ENCODE measurements at regions not wholly inside any gene's neighbourhood (a gene's known extent, or its start where the extent isn't known, plus 50 kb on each side); places are given as distances from the start of the nearest gene placed in this dataset.
"Not testable (repeated sequence)": the region's sequence is repeated elsewhere in the genome, so short reads cannot be mapped to it uniquely, and the experiment has no call there.

DNA sequence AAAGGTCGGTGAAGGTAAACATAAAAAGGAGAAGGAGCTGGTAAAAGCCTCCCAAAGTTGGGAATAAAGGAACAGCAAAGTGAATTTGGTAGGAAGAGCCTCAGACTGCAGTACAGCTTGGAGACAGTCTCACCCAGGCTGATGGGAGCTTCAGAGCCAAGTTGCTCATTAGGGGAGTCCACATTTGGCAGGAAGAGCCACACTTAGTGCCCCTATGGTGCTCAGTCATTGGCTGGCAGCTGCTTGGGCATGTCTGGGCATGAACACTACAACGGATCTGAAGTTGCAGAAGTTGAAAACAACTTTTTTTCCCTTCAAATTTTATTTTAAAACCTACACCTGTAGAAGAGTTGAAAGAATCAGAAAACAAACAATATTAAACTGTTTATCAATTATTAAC, 2497.3 kb downstream of the ARAP2 start:
- DNase-seq = no peak

DNA sequence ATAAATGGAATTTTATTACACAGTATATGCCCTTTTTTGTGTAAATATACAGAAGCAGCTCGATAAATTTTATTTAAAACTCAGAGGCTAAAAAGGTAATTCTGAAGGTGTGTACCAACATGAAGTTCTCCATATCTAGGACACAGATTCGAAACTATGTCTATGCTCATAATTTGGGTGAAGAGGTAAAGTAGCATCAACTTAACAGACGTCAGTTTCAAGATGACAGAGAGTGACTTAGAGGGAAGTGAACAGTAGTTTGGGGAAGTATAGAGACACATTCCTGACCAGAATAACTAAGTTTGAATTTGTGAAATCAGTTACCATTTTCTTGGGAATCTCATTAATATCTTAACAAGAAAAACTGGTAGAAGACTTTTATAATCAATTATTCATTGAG, 2493.3 kb downstream of the ARAP2 start:
- no peak for DNase-seq

DNA sequence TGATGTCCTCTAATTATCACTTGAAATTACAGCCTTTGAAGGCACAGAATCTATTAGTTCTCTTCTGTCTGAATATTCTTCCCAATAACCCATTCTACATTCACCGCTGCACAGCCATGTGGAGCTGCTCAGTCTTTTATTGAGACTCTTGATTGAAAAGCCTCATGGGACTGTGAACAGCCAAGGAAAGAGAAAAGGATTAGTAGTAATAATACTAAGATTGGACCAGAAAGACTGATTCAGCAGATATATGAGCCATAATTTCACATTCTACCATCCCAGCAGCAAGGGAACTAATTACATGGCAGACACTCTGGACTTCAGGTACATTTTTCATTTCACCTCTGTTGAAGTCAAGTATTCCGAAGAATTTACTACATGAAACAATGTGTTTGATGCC, 2471.7 kb downstream of the ARAP2 start:
- DNase-seq = no peak

DNA sequence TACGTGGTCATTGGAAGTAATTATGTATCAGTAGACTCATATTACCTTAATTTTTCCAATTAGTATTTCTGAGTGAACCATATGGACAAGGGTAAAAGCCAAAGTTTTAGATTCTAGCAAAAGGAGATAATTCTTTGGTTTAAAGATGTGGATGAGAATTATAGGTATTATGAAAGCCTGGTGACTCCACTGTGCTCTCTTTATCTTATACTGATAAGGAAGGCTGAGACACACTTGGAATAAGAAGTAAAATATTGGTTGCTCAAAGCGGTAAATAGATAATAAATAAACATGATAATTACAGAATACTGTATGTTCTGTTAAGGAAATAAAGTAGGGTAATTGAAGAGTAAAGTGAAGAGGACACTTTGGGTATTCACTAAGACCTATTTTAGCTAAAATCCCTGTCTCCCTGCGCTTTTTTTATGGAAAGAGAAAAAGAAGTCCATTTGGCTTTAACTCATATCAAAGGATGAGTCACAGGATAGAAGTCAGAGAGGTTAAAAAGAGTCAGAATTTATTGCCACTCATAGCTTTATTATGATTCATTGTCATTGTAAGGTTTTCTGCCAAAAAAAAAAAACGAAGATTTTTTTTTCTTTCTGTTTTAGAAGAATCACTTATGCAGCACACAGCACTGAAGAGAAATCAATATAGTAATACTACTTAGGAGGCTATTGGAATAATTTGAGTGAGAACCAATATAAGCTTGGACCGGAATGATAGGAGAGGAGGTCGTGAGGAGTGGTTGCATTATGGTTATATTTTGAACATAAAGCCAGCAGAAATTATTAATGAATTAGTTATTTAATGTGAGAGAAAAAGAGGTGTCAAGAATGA, 2463.1 kb downstream of the ARAP2 start:
- DNase-seq = no peak

DNA sequence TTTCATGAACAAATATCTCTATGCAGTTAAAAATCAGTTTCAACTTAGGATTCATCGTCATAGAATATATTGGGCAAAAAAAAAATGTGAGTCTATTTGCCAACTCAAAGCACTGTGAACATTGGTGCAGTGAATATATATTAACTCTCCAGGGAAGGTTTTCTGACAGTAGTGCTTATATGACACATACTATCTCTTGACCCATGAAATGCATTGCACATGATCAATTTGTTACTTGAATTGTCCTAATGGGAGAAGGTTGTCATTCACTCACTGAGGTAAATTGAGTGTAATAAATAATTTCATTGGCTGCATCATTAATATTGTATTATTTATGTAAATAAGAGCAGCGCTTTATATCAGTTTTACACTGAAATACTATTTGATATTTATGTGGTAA, 2458.5 kb downstream of the ARAP2 start:
- no peak for DNase-seq

DNA sequence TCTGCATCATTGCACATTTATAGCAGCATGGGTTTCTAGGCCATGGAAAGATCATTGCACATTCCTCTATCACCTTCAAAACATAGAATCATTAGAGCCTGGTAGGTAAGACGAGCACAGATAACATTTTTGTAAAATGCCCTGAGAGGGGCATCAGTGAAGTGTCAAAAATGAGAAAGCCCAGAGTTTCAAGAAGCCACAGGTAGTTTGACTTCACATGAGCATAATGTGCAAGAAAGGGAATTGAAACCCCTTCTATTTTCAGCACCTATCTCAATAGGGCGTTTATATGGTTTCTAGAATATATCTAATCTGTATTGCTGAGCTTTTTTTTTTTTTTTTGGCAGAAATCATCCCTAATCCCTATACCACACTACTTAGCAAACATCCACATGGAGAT, 2441.7 kb downstream of the ARAP2 start:
- DNase-seq = no peak

DNA sequence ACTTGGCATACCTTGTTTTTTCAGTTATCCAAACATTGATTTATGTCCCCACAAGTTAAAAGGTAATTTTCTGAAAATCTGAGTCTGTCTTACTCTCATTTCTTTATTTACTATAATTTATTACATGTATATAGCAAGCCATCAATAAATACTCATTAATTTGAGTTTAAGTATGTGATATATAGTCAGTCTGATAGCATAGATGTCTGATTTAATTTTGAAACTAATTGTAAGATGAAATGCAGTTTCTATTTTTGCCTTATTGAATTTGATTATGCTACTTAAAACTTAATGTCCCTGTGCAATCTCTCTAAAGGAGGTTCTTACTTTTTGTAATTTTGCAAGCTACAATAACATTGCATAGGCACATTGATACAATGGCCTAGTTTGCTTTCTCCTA, 2418.6 kb downstream of the ARAP2 start:
- no peak for DNase-seq

DNA sequence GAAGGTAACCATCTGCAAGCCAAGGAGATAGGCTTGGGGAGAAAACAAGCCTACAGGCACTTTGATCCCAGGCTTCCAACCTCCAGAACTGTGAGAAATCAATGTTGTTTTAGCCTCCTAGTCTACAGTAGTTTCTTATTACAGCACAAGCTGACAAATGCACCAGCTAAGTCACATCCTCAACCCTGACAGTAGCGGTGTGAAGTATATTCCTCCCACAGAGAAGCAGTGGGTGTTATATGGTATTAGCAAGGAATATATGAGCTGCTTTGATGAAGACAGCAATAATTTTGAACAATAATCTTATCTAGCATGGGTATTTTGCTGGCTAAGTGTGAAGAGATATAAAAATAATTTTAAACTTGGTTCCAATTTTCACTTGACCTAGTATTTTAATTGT, 2415.0 kb downstream of the ARAP2 start:
- DNase-seq = not testable (repeated sequence)

DNA sequence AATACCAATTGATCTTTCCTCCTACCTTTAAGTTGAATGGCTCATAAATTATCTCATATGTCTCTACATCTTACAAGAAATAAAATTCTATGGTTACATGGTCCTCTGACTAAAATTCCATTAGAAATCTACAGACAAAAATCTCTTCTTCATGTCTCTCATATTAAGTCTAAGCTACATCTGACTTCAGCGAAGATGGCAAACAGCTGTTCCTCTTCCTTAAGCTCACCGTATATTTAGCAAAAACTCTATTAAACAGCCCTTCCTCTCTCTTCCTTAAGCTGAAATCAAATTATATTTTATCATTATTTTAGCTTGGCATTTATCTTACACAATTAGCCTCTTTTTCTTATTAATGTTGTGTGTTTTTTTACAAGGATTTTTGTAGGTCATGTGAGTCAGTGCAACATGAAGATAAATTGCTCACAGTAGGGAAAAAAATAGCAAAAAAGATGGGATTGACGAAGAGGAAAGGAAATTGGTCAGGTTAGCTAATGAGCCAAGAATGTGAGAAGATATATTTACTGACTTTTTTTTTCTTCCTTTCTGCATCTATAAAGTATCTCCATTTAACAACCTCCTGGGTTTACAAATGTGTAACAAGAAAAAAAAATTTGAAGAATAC, 2412.8 kb downstream of the ARAP2 start:
- DNase-seq = no peak

DNA sequence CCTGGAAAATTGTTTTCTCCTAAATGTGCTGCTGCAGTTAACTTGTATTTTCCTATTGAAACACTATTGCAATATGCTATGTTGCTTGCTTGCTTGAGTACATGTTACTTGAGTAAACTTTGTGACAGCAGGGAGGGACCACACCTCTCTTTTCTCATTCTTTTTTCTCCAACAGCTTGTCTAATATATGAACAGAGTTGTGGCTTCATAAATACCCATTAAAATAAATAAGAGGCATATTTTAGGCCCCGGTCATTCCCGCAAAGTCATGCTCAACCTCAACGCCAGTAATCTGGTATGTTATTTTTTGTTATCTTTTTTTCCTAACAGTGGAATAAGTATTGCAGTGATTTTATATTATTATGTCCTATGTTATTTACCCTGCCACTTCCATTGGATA, 2408.6 kb downstream of the ARAP2 start:
- not testable (repeated sequence) for DNase-seq

DNA sequence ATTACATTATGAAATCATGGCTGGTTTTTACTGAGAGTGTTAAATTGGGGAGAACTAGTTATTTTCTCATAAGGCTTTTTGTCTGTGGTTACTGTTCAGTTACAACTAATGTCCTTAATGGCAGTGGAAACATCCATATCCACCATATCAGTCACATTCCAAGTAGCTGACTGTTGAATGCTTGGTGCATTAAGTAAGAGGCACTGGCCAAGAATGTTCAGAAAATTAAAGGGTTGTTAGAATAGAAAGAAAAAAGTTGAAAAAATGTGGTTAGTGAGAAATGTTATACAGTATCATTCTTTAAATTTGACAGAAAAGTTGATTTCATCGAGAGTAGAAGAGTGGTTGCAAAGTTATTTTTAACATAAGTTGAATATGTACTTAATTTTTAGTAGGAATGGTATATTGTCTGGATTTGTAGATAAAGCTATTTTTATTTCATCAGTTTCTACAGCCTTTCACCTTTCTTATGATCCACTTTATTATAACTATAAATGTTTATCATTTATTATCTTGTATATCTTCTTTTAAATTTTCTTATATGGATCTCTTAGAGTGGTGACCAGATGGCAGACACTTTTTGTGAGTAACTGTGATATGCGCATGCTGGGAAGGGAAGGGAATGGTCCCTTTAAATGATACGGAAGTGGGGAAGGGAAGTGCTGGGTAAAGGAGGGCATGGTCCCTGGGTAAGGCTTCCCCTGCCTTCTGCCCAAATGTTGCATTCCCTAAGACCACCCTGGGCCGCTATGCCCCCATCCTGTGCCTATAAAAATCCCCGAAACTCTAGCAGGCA, 2407.1 kb downstream of the ARAP2 start:
- DNase-seq = no peak

DNA sequence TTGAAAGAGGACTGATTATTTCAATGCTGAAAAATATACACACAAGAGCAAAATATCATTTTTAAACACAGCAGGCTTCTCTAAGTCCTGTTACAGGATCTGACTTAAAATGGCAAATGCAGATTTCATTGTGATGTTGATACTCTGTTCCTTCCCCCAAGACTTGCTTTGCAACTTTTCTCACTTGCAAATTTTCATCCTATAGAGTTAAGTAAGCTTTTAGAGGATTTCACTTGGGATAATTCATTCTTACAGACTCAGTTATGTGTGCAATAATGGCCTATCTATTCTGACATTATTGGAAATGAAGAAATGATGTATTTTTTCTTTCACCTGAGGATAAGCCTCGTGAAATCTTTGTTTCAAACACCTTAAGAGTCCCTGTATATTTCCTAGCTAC, 2403.2 kb downstream of the ARAP2 start:
- no peak for DNase-seq

DNA sequence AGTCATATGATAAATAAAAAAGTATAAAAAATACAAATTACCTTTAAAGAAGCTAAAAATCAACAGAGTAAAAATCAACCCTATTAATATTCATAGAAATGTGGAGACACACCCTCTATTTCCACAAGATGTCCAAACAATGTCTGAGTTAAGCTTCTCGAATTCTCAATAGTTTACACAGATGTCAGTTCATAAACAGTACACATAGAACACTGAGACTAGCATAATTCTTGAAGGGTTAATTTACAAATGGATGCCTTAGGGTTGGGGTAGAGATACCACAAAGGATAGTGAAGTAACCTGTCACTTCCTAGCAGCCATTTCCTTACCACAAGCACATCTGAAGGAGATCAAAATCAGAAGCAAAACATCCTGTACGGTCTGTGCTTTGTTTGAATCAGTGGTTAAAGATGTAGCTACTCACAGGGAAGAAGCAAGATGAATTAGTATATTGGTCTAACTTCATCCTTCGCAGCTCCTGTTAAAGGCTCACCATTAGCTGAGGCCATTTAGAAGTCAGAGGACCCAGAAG, 2393.9 kb downstream of the ARAP2 start:
- no peak for DNase-seq

DNA sequence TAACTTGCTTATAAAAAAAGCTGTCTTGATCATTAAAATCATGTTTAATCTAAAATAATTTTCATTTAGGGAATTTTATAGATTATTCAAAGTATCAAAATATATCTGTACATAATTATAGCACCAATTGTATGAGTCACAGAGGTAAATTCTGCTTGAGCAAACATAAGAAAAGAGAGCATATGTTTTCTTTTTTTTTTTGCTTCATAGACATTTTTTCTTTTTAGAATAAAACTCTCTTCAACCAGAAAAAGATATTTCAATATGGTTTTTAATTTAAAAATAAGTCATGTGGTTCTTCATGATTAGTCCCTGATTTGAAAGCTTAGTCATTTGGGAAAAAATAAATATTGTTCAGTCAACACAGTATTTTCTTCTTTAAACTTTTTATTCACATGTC, 2390.6 kb downstream of the ARAP2 start:
- not testable (repeated sequence) for DNase-seq

DNA sequence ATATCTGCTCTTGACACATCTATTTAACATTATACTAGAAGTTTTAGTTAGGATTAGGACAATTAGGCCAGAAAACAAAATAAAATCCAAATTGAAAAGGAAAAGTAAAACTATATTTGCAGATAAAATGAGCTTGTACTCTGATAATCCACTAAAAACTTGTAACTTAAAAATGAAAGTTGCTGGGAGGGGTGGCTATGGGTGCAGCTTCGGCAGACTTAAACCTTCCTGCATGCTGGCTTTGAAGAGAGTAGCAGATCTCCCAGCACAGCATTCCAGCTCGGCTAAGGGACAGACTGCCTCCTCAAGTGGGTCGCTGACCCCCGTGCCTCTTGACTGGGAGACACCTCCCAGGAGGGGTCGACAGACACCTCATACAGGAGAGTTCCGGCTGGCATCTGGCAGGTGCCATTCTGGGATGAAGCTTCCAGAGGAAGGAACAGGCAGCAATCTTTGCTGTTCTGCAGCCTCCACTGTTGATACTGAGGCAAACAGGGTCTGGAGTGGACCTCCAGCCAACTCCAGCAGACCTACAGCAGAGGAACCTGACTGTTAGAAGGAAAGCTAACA, 2379.9 kb downstream of the ARAP2 start:
- no peak for DNase-seq

DNA sequence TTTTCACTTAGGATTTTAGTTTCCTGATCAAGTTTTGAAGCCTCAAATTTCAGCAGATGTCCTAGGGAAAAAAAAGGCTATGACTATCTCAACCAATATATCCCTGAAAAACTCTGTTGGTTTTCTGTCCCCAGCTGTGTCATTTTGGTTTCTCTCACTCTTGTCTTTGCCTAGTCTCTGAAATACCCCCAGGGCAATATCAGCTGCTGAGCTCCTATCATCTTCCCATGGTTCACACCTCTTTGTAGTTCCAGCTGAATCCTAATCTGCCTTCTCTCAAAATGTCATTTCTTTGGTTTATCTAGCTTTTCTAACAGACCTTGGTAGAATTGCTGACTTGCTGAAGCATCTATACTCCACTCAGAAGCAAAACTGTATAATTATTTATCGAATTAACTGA, 2370.5 kb downstream of the ARAP2 start:
- no peak for DNase-seq

DNA sequence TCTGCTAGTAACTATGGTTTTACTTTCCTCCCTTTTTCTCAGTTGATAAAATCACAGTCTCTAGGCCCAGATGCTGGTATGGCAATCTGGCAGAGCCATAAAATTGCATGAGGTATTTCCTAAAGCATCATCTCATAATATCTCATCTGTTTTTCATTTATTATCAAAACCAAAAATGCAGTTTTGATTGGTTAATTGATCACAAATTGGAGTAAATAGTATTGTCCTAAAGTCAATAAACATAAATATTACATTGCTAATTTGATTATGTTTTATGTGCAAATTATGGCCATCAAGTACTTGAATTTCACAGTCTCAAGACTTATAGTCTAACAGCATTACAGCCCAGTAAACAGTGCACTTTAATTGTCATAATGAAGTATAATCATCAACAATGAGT, 2365.6 kb downstream of the ARAP2 start:
- no peak for DNase-seq

DNA sequence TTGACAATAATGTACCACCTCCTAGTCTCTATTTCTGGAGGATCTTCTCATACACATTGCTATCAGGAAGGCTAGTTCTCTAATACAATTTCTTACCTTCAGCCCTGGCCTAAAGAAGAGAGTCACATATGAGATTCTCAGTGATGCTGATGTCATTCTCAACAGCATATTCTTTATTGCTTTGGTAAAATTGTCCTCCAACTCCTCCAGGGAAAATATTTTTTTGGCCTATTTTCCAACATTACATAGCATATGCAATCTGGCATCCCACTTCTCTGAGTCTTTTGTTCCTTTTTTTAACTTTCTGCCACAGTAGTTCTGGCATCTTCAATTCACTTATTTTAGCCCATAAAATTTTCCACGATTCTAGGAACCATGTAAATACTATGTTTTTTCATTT, 2363.1 kb downstream of the ARAP2 start:
- no peak for DNase-seq

DNA sequence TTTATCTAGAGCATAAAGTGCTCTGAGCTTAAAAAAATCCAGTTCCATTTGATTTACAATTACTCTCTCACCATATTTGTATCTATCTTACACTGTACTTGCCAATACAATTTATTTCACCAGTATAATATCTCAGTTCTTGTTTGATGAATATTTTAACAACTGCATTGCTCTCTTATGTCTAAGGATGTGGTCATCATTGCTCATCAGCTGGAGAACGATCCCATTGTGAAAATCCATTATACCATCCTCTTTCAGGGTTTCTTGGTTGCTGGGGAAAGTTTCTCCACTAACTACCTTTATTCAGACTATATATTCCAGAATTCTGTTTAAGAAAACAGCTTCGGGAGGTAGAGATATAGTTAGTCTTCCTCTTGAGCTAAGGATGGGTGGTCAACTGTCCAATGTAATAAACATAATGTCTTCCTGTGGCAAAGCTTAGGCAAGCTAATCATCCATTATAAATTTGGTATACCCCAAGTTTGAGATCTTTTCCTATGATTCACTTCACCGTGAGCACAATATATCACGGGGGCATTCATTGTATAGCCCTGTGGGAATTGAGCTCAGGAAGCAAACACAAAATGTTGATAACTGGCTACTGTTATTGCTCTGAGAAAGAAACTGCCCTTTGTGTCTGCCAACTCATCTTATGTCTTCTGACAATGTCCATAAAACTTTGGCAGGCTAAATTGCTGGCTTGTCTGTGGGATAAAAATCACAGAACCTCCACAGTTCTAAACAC, 2361.9 kb downstream of the ARAP2 start:
- no peak for DNase-seq

DNA sequence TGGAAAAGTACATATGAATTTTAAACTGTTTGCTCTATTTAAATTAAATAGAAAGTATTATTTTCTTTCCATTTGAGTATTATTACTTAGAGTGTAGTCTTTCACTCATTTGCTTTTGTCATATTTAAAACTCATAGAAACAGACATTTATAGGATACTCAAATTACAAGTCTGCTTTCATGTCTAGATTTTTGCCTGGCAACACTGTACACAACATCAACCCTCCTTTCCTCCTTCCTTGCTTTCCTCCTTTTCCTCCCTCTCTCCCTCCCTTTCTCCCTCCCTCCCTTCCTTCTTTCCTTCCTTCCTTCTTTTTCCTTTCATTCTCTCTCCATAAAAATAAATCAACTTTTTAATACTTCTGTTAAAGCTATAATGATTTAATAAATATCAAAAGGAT, 2361.2 kb downstream of the ARAP2 start:
- DNase-seq = no peak

DNA sequence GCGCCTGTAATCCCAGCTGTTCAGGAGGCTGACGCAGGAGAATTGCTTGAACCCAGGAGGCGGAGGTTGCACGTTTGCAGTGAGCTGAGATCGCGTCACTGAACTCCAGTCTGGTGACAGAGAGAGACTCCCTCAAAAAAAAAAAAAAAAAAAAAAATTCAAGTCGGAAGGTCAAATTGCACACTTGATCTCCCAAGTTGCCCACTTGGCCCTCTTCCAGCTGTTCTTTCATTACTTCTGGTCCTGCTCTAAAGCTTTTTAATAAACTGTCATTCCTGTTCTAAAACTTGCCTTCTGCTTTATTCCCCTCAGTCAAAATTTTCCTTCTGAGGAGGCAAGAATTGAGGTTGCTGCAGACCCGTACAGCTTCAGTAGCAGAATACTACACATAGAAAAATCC, 2358.0 kb downstream of the ARAP2 start:
- no peak for DNase-seq

DNA sequence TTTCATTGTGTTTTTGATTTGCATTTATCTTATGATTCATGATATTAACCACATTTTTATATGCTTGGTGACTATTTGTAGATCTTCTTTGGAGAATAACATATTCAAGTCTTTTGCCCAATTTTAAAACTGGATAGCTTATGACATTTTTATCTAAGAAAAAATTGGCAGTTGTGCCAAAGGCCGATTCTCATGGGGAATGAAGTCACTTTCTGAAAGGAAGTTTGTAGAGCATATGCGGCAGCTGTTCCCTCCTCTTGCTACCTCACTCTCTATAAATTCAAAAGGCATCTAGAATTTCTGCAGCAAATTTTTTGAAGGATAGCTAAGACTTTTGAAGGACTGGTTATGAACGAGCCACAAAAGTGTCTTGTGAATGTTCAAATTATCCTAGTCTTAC, 2353.5 kb downstream of the ARAP2 start:
- DNase-seq = no peak

DNA sequence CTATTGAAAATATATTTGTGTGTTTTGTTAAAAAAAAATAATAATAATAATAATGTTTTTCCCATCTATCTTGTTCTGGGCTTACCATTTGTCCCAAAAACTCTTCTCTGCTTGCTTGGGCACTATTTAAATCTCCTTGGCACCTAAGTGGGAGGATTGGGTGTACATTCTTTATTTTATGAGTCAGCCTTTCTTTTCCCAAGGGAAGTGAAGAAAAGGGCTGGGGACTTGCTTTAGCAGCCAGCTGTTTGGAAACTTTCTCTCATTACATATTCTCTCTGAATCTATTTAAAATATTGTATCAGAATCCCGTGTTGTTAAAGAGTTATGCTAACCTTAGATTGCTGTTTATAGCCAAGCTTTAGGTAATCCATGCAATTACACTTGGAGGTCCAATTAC, 2332.4 kb downstream of the ARAP2 start:
- no peak for DNase-seq

Data from stimulated activated CD4-positive, alpha-beta T cell treated with anti-CD3 and anti-CD28 coated beads, Interleukin-4, amount 100 ng/mL, for 4 hours (primary cell).